ENCODE measurements at regions not wholly inside any gene's neighbourhood (a gene's known extent, or its start where the extent isn't known, plus 50 kb on each side); places are given as distances from the start of the nearest gene placed in this dataset.

GRCh38 chrX:39377773-39378172, 576.5 kb downstream of the MID1IP1 start:
- H3K27me3 ChIP-seq (ENCODE audit: control insufficient read depth, insufficient read depth, low read length): no peaks in the 10 kb centered on the region
- CTCF ChIA-PET: no interaction called here
- no peak for TF ChIP-seq CTCF (IDR thresholded peaks at IDR 0.05; ENCODE audit: insufficient read depth, low read depth, low read length)

GRCh38 chrX:39381422-39381821, 580.2 kb downstream of the MID1IP1 start:
- ChIA-PET CTCF (no interaction called here), POLR2A (no interaction called here)
- no peak overlapping the region for H3K4me3 ChIP-seq (ENCODE audit: low read depth, low read length)
- no peaks in the 10 kb centered on the region for H3K36me3 ChIP-seq (ENCODE audit: control insufficient read depth, insufficient read depth, low read length)
- no peaks in the 10 kb centered on the region for H3K27me3 ChIP-seq (ENCODE audit: control insufficient read depth, insufficient read depth, low read length)
- no peak for DNase-seq (ENCODE audit: low read depth)
- TF ChIP-seq CTCF (IDR thresholded peaks at IDR 0.05; ENCODE audit: insufficient read depth, low read depth, low read length): no peak

More at GRCh38 chrX:39377773-39378172, 576.5 kb downstream of the MID1IP1 start:
- no peak overlapping the region for H3K4me3 ChIP-seq (ENCODE audit: low read depth, low read length)
- no peaks in the 10 kb centered on the region for H3K36me3 ChIP-seq (ENCODE audit: control insufficient read depth, insufficient read depth, low read length)
- POLR2A ChIA-PET: no interaction called here
- DNase-seq (ENCODE audit: low read depth): no peak

- Histone ChIP-seq H3K27me3 (ENCODE audit: control insufficient read depth, insufficient read depth, low read length) (no peaks in the 10 kb centered on the region), H3K4me3 (ENCODE audit: low read depth, low read length) (no peak overlapping the region), H3K36me3 (ENCODE audit: control insufficient read depth, insufficient read depth, low read length) (no peaks in the 10 kb centered on the region)
- no peak for DNase-seq (ENCODE audit: low read depth)
- CTCF ChIA-PET: no interaction called here
- TF ChIP-seq CTCF (IDR thresholded peaks at IDR 0.05; ENCODE audit: insufficient read depth, low read depth, low read length): no peak
- POLR2A ChIA-PET: no interaction called here
Observed at GRCh38 chrX:39384996-39385395, 583.7 kb downstream of the MID1IP1 start.

GRCh38 chrX:39388730-39389129, 587.5 kb downstream of the MID1IP1 start:
- no peaks in the 10 kb centered on the region for H3K36me3 ChIP-seq (ENCODE audit: control insufficient read depth, insufficient read depth, low read length)
- ChIA-PET POLR2A (no interaction called here), CTCF (no interaction called here)
- no peak for TF ChIP-seq CTCF (IDR thresholded peaks at IDR 0.05; ENCODE audit: insufficient read depth, low read depth, low read length)
- H3K27me3 ChIP-seq (ENCODE audit: control insufficient read depth, insufficient read depth, low read length): no peaks in the 10 kb centered on the region
- no peak for DNase-seq (ENCODE audit: low read depth)
- H3K4me3 ChIP-seq (ENCODE audit: low read depth, low read length): no peak overlapping the region

- TF ChIP-seq CTCF (IDR thresholded peaks at IDR 0.05; ENCODE audit: insufficient read depth, low read depth, low read length): no peak
- CTCF ChIA-PET: no interaction called here
Observed at GRCh38 chrX:39396358-39396995, 595.2 kb downstream of the MID1IP1 start.

More at GRCh38 chrX:39396358-39396995, 595.2 kb downstream of the MID1IP1 start:
- DNase-seq (ENCODE audit: low read depth): no peak
- no peaks in the 10 kb centered on the region for H3K36me3 ChIP-seq (ENCODE audit: control insufficient read depth, insufficient read depth, low read length)
- no peak overlapping the region for H3K4me3 ChIP-seq (ENCODE audit: low read depth, low read length)
- no peaks in the 10 kb centered on the region for H3K27me3 ChIP-seq (ENCODE audit: control insufficient read depth, insufficient read depth, low read length)
- POLR2A ChIA-PET: no interaction called here

Measured in BJ (cell line).